SK-N-SH (cell line): ENCODE measurements at regions not wholly inside any gene's neighbourhood (a gene's known extent, or its start where the extent isn't known, plus 50 kb on each side); places are given as distances from the start of the nearest gene placed in this dataset.

Experiments used
- CTCF ChIA-PET: fragments of 300-600, 350-600 bp; formaldehyde crosslinking; extraction: SDS; loops from one replicate; lab custom pipeline; 2021; lab: Yijun Ruan, JAX
- POLR2A ChIA-PET: fragments of 350-600 bp; sonication (Branson Sonifier 250); formaldehyde crosslinking; extraction: SDS; loops from one replicate; lab custom pipeline; 2020; ENCODE audit warnings: antibody characterized with exemption, inconsistent platforms; lab: Yijun Ruan, JAX
- DNase-seq: peaks from one replicate; pipeline ENCODE4 v3.0.0; 2012
- H2AFZ ChIP-seq: fragments of 200-600 bp; sonication (generic); 2 replicates; pipeline ENCODE4 v1.8.1; 2016; ENCODE audit warnings: antibody characterized with exemption, mild to moderate bottlenecking, low read depth
- H3F3A ChIP-seq: fragments of 200-600 bp; sonication (generic); replicated peaks from 2 replicates; pipeline ENCODE3; 2016; ENCODE audit warnings: antibody characterized with exemption, mild to moderate bottlenecking; ENCODE audit not compliant: insufficient read depth
- H3K27ac ChIP-seq, 2 experiments: fragments of 200-500 bp in 1 of 2; fragments of 200-600 bp in 1 of 2; sonication (Bioruptor generic) in 1 of 2; sonication (generic), shearing (Covaris generic) in 1 of 2; 2 replicates each; pipeline versions ENCODE4 v1.5.1 to v1.6.1; 2014 to 2016; ENCODE audit warnings: low read depth in 2 of 2, inconsistent platforms in 1 of 2, low read length in 1 of 2, mild to moderate bottlenecking in 1 of 2, mixed read lengths in 1 of 2
- H3K27me3 ChIP-seq: fragments of 200-600 bp; sonication (generic), shearing (Covaris generic); 2 replicates; pipeline ENCODE4 v1.6.1; 2016; ENCODE audit warnings: mixed run types; ENCODE audit not compliant: insufficient read depth
- H3K36me3 ChIP-seq, 2 experiments: fragments of 200-500 bp in 1 of 2; fragments of 200-600 bp in 1 of 2; sonication (Bioruptor generic) in 1 of 2; sonication (generic) in 1 of 2; replicated peaks in 1 of 2; 2 replicates each; pipeline versions ENCODE3 to v1.5.1; 2014 to 2016; ENCODE audit warnings: low read length in 1 of 2, mild to moderate bottlenecking in 1 of 2; ENCODE audit not compliant: insufficient read depth in 2 of 2, control insufficient read depth in 1 of 2
- H3K4me1 ChIP-seq, 2 experiments: fragments of 200-500 bp in 1 of 2; fragments of 200-600 bp in 1 of 2; sonication (Bioruptor generic) in 1 of 2; sonication (generic), shearing (Covaris generic) in 1 of 2; 2 replicates each; pipeline versions ENCODE4 v1.5.1 to v1.6.1; 2014 to 2016; ENCODE audit warnings: low read depth in 1 of 2, low read length in 1 of 2, mixed run types in 1 of 2; ENCODE audit not compliant: insufficient read depth in 2 of 2, control insufficient read depth in 1 of 2
- H3K4me2 ChIP-seq: fragments of 200-600 bp; sonication (generic), shearing (Covaris generic); 2 replicates; pipeline ENCODE4 v1.6.1; 2017; ENCODE audit warnings: mixed run types
- H3K4me3 ChIP-seq, 2 experiments: fragments of 200-500 bp in 1 of 2; fragments of 200-600 bp in 1 of 2; sonication (Bioruptor generic) in 1 of 2; sonication (generic), shearing (Covaris generic) in 1 of 2; 2 replicates each; pipeline versions ENCODE4 v1.5.1 to v1.8.1; 2014 to 2016; ENCODE audit warnings: low read depth in 2 of 2, inconsistent platforms in 1 of 2, low read length in 1 of 2, mild to moderate bottlenecking in 1 of 2, mixed read lengths in 1 of 2, moderate library complexity in 1 of 2
- H3K79me2 ChIP-seq: fragments of 200-600 bp; sonication (generic); 2 replicates; pipeline ENCODE4 v1.8.1; 2017; ENCODE audit warnings: mild to moderate bottlenecking; ENCODE audit not compliant: insufficient read depth
- H3K9ac ChIP-seq: fragments of 200-600 bp; sonication (generic); 2 replicates; pipeline ENCODE4 v1.6.1; 2017; ENCODE audit warnings: mixed run types
- H3K9me2 ChIP-seq: fragments of 200-600 bp; sonication (generic); 2 replicates; pipeline ENCODE4 v1.6.1; 2017; ENCODE audit warnings: mixed run types
- H3K9me3 ChIP-seq: fragments of 200-600 bp; sonication (generic); 2 replicates; pipeline ENCODE4 v1.6.1; 2017; ENCODE audit warnings: mixed run types, mild to moderate bottlenecking, moderate library complexity
- H4K20me1 ChIP-seq: fragments of 200-600 bp; sonication (generic); 2 replicates; pipeline ENCODE4 v1.6.1; 2017; ENCODE audit warnings: mild to moderate bottlenecking, mixed run types; ENCODE audit not compliant: insufficient read depth
- CHD2 ChIP-seq: fragments of 150-350 bp; IDR thresholded peaks from 2 replicates; pipeline ENCODE4 v1.6.1; 2018; ENCODE audit warnings: low read length; ENCODE audit not compliant: partially characterized antibody
- EZH2phosphoT487 ChIP-seq: fragments of 200-600 bp; sonication (generic); IDR thresholded peaks from 2 replicates; pipeline ENCODE4 v1.6.1; 2017; ENCODE audit warnings: low read depth, mixed run types, mild to moderate bottlenecking, antibody characterized with exemption, moderate library complexity, borderline replicate concordance
- FOSL2 ChIP-seq: IDR thresholded peaks from 2 replicates; pipeline ENCODE4 v1.4.0; 2012; ENCODE audit warnings: low read depth, mild to moderate bottlenecking, moderate library complexity, borderline replicate concordance
- FOXJ3 ChIP-seq: sonication (generic); formaldehyde crosslinking; IDR thresholded peaks from 2 replicates; pipeline ENCODE4 v1.5.1; 2020; ENCODE audit warnings: mild to moderate bottlenecking, missing genetic modification reagents
- JUND ChIP-seq: IDR thresholded peaks from 2 replicates; pipeline ENCODE4 v1.4.0; 2012
- MEF2A ChIP-seq: IDR thresholded peaks from 2 replicates; pipeline ENCODE4 v1.4.0; 2012; ENCODE audit warnings: low read depth, borderline replicate concordance
- NFIC ChIP-seq: IDR thresholded peaks from 2 replicates; pipeline ENCODE4 v1.4.0; 2012; ENCODE audit warnings: borderline replicate concordance
- NRF1 ChIP-seq: IDR thresholded peaks from 2 replicates; pipeline ENCODE4 v1.6.1; 2012; ENCODE audit warnings: low read depth, mild to moderate bottlenecking, low read length
- POLR2AphosphoS5 ChIP-seq: IDR thresholded peaks from 2 replicates; pipeline ENCODE4 v1.6.1; 2012; ENCODE audit warnings: low read depth, low read length
- RAD21 ChIP-seq: IDR thresholded peaks from 2 replicates; pipeline ENCODE4 v1.6.1; 2012; ENCODE audit warnings: mild to moderate bottlenecking, low read length
- RCOR1 ChIP-seq: fragments of 150-350 bp; IDR thresholded peaks from 2 replicates; pipeline ENCODE4 v1.6.1; 2017; ENCODE audit warnings: antibody characterized with exemption, low read length
- RXRA ChIP-seq: IDR thresholded peaks from 2 replicates; pipeline ENCODE4 v1.4.0; 2012; ENCODE audit warnings: low read depth, mild to moderate bottlenecking, borderline replicate concordance
- SIN3A ChIP-seq: IDR thresholded peaks from 2 replicates; pipeline ENCODE4 v1.6.1; 2012; ENCODE audit warnings: low read depth, mild to moderate bottlenecking, low read length, moderate library complexity, borderline replicate concordance
- SMC3 ChIP-seq: IDR thresholded peaks from 2 replicates; pipeline ENCODE4 v1.6.1; 2012; ENCODE audit warnings: low read depth, low read length, improper control_type of control experiment
- TAF1 ChIP-seq: IDR thresholded peaks from 2 replicates; pipeline ENCODE4 v1.6.1; 2012; ENCODE audit warnings: low read depth, mild to moderate bottlenecking, low read length, moderate library complexity, borderline replicate concordance
- TEAD4 ChIP-seq: IDR thresholded peaks from 2 replicates; pipeline ENCODE4 v1.4.0; 2012; ENCODE audit warnings: mild to moderate bottlenecking, borderline replicate concordance; ENCODE audit not compliant: insufficient read depth
- USF1 ChIP-seq: IDR thresholded peaks from 2 replicates; pipeline ENCODE4 v1.4.0; 2012; ENCODE audit warnings: low read depth, borderline replicate concordance
- YY1 ChIP-seq: IDR thresholded peaks from 2 replicates; pipeline ENCODE4 v1.4.0; 2012; ENCODE audit warnings: low read depth, mild to moderate bottlenecking
- ZBTB33 ChIP-seq: IDR thresholded peaks from 2 replicates; pipeline ENCODE4 v1.4.0; 2012; ENCODE audit warnings: low read depth, borderline replicate concordance
- WGBS: methylation state at CpG from one replicate; pipeline ENCODE4 v1.1.6; 2017; ENCODE audit warnings: low lambda C conversion rate; 5-methylcytosine and 5-hydroxymethylcytosine counted together
- TF ChIP-seq, protein P1 (sequence below): IDR thresholded peaks from 2 replicates; pipeline ENCODE4 v1.4.0; 2012; ENCODE audit warnings: low read depth

DNA sequence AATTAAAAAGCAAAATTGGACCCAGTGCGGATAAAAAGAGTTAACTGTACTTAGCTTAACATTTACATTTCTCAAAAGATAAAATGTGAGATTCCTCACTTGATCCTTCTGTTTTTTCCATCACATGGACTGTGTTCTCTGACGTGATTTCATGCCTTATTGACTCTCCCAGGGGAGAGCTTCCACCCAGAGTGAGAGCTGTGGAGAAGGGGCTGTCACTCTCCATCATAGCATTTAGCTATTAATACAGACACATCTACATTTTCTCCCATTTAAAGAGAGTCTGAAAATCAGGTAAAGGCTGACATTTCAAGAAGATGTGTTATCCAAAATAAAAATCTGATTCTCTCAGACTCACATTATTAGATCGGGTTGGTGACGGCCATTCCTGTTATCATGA, 493.8 kb downstream of the FBXO15 start:
- H3K4me1 ChIP-seq: no peaks in the 10 kb centered on the region
- no peaks in the 10 kb centered on the region for H3F3A ChIP-seq
- no peak overlapping the region for H3K4me2 ChIP-seq
- ChIA-PET CTCF (interaction anchor here (0.9 kb wide), 1 partner anchor 12 kb away, joined by 3 read pairs; no protein-coding TSS in a partner anchor), POLR2A (no interaction called here)
- no peaks in the 10 kb centered on the region for H3K9me3 ChIP-seq
- H3K79me2 ChIP-seq: no peaks in the 10 kb centered on the region
- no peak overlapping the region for H3K9ac ChIP-seq
- WGBS: 58% methylated on average over 4 of the region's 4 CpGs
- H3K4me3 ChIP-seq: no peak overlapping the region
- no peaks in the 10 kb centered on the region for H3K27me3 ChIP-seq
- H3K36me3 ChIP-seq: no peaks in the 10 kb centered on the region
- no peak for DNase-seq
- TF ChIP-seq MEF2A (no peak), SIN3A (no peak), FOSL2 (no peak), FOXJ3 (CRISPR knock-in tag) (no peak), USF1 (no peak), RXRA (no peak), TEAD4 (no peak), JUND (no peak), NRF1 (no peak), YY1 (no peak), EZH2phosphoT487 (no peak), CHD2 (no peak), TAF1 (no peak), SMC3 (no peak), ZBTB33 (no peak), POLR2AphosphoS5 (no peak)
- TF ChIP-seq, protein P1, sequence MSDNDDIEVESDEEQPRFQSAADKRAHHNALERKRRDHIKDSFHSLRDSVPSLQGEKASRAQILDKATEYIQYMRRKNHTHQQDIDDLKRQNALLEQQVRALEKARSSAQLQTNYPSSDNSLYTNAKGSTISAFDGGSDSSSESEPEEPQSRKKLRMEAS: no peak
- no peaks in the 10 kb centered on the region for H4K20me1 ChIP-seq
- H3K27ac ChIP-seq: no peak overlapping the region
- no peak overlapping the region for H2AFZ ChIP-seq
- no peaks in the 10 kb centered on the region for H3K9me2 ChIP-seq

DNA sequence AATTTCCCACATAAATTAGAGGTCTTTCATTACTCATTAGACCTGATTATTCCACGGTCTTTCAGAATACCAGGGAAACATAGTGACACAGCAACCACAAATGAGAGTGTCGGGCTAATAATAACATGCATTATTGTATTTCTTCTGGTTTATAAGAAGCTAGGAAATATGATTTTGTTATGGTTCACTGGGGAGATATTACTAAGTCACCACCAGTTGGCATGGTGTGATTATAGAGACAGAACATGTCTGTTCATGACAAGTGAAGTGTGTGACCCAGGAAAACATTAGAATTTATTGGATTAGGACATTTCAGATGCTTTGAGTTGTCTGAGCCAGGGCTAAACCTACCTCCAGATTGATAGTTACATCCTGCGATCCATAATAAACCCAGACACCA, 494.4 kb downstream of the FBXO15 start:
- Histone ChIP-seq H3K9me2 (no peaks in the 10 kb centered on the region), H3K27me3 (no peaks in the 10 kb centered on the region), H4K20me1 (no peaks in the 10 kb centered on the region), H3K9ac (no peak overlapping the region), H3K4me3 (no peak overlapping the region), H3K4me2 (no peak overlapping the region), H3K36me3 (no peaks in the 10 kb centered on the region), H3K9me3 (no peaks in the 10 kb centered on the region), H3K79me2 (no peaks in the 10 kb centered on the region), H2AFZ (no peak overlapping the region), H3K4me1 (no peaks in the 10 kb centered on the region), H3F3A (no peaks in the 10 kb centered on the region), H3K27ac (no peak overlapping the region)
- TF ChIP-seq EZH2phosphoT487 (no peak), SIN3A (no peak), ZBTB33 (no peak), RAD21 (no peak), TEAD4 (no peak), RCOR1 (no peak), NFIC (no peak), USF1 (no peak)
- 49% methylated on average over 3 of the region's 3 CpGs for WGBS
- CTCF ChIA-PET: interaction anchor here (0.9 kb wide), 1 partner anchor 12 kb away, joined by 3 read pairs; no protein-coding TSS in a partner anchor
- POLR2A ChIA-PET: no interaction called here
- no peak for DNase-seq
